Lower leg skin (tissue), 4 donors: ENCODE measurements at regions not wholly inside any gene's neighbourhood (a gene's known extent, or its start where the extent isn't known, plus 50 kb on each side); places are given as distances from the start of the nearest gene placed in this dataset.

ENCODE experiments used
- DNase-seq, 2 donors: peaks; one replicate each; pipeline ENCODE4 v3.0.0-alpha.2; 2019; ENCODE audit warnings: low spot score in 2 of 2
- H3K4me3 ChIP-seq: fragments of 200-600 bp; sonication (generic); 2 replicates; pipeline ENCODE4 v1.5.1; 2017; ENCODE audit warnings: mild to moderate bottlenecking, low read depth; ENCODE audit not compliant: poor library complexity, severe bottlenecking
- CTCF ChIP-seq, 3 donors: fragments of 450-650 bp; IDR thresholded peaks; one replicate each; pipeline ENCODE4 v1.5.1; 2016; ENCODE audit warnings: antibody characterized with exemption in 3 of 3, mild to moderate bottlenecking in 3 of 3, moderate library complexity in 2 of 3
- POLR2A ChIP-seq, 2 donors: fragments of 450-650 bp; IDR thresholded peaks; one replicate each; pipeline ENCODE4 v1.6.1; 2016 to 2017; ENCODE audit warnings: antibody characterized with exemption in 2 of 2, mild to moderate bottlenecking in 1 of 2, moderate library complexity in 1 of 2
- WGBS, 2 donors: methylation state at CpG; one replicate each; pipeline ENCODE4 v1.1.5; 2018; 5-methylcytosine and 5-hydroxymethylcytosine counted together
- intact Hi-C: fragments of 100-400 bp; cut with DNase I; formaldehyde crosslinking; loops from one replicate; pipeline ENCODE4 v1.15.0; 2023; ENCODE audit warnings: low total_unique reads

DNA sequence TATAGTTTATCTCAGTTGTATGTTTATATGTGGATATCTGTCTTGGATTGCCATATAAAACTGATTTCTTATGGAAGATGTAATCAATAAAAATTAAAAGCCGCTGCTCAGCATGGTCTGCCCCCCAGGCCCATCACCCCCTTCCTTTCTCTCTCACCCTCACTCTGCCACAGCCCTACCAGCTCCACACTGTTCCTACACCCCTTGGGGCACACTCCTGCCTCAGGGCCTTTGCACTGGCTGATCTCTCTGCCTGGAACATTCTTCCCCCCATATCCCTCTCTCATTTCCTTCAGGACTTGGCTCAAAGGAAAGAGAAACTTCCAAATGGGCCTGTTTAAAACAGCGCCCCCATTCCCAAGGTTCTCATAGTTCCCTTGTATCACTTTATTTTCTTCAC, 63.1 kb downstream of the LRRC32 start:
- no peak overlapping the region for H3K4me3 ChIP-seq
- 88% methylated on average over 2 of the region's 2 CpGs for WGBS, 2 donors
- peak in 1 of 2 donors; percentile 37 for DNase-seq
- TF ChIP-seq CTCF (IDR thresholded peaks at IDR 0.05), result no peak
- no peak for TF ChIP-seq POLR2A (IDR thresholded peaks at IDR 0.05)
- intact Hi-C loops, result no loop called here

- TF ChIP-seq CTCF (IDR thresholded peaks at IDR 0.05) (no peak), POLR2A (IDR thresholded peaks at IDR 0.05) (no peak)
- 71 to 74% methylated on average over 8 of the region's 8 CpGs for WGBS, 2 donors
- intact Hi-C loops, result no loop called here
Observed at GRCh38 chr11:76605338-76606074, 65.0 kb downstream of the LRRC32 start.

DNA sequence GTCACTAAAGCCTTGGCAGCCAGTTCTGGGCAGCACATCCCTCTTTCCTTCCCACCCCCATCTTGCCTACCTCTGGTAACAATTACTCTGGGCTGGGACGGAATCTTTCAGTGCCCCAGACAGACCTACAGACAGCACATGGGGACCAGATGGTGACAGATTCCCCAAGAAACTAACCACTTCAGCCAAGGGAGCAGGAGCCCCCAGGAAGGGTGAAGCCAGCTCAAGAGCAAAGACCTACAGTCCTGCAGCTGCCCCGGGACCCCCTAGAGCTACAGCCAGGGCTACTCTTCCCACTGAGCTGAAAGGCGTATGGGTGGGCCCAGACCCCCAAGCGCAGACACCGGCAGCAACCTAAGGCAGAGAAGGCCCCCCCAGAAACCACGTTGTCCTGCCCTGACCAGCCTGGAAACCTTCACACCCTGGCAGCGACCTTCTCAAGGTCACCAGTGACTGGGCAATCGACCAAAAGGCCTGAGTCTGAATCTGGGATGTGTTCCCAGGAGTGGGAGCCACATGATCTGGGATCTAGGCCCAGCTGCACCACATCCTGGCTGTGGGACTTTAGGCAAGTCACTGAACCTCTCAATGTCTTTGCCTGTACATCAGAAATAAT, 65.8 kb downstream of the LRRC32 start:
- WGBS, 2 donors, result 67 to 68% methylated on average over 7 of the region's 8 CpGs
- intact Hi-C loops, result no loop called here
- TF ChIP-seq POLR2A (IDR thresholded peaks at IDR 0.05) (no peak), CTCF (IDR thresholded peaks at IDR 0.05) (no peak)
- no peak overlapping the region for H3K4me3 ChIP-seq
- peak; percentile 42 to 89 for DNase-seq

More at GRCh38 chr11:76605338-76606074, 65.0 kb downstream of the LRRC32 start:
- H3K4me3 ChIP-seq, result no peak overlapping the region
- peak; percentile 30 to 78 for DNase-seq

DNA sequence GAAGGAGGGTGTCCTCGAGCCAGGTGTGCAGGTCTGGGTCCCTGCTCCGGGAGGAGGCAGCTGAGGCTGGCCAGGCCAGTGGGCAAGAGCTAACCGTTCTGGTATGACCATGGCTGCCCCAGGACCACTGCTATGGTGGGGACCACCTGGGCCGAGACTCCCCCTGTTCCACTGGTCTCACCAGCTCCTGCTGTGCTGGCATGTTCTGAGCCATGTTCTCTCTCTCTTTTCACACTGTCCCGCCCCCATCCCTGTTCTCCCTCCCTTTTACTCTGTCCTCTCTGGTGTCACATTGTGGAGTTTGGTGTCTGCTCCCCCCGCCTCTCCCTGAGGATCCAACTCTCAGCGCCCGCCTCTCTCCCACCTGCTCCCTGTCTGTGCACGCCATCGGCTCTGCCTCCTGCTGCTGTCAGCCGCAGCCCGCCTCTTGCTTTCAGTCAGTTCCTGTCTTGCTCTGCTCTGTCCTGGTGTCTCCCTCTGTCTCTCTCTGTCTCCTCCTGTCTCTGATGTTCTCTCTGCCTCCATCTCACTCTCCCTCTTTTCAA, 66.4 kb downstream of the LRRC32 start:
- intact Hi-C loops, result no loop called here
- TF ChIP-seq POLR2A (IDR thresholded peaks at IDR 0.05), result no peak
- no peak overlapping the region for H3K4me3 ChIP-seq
- WGBS, 2 donors, result 70 to 75% methylated on average over 12 of the region's 12 CpGs
- peak; percentile 20 to 86 for DNase-seq

DNA sequence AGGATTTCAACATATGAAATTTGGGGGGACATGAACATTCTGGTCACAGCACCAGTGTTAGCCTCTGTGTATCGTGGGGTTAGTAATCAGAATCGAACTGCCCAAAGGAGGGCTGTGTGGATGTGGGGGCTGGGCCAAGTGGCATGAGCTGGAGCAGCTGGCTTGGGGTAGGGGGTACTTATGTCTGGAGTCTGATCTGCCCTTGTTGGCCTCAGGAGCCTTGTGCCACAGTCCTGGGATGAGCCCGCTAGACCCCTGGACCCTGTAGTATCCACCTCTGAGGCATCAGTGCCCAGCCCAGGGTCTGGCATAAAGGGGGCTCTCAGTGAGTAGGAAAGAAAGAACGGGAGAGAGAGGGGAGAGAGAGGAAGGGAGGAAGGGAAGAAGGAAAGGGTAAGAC, 67.3 kb downstream of the LRRC32 start:
- no peak for TF ChIP-seq CTCF (IDR thresholded peaks at IDR 0.05)
- TF ChIP-seq POLR2A (IDR thresholded peaks at IDR 0.05), result no peak
- intact Hi-C loops, result no loop called here
- no peak overlapping the region for H3K4me3 ChIP-seq
- 88 to 95% methylated on average over 4 of the region's 4 CpGs for WGBS, 2 donors
- DNase-seq, result peak in 1 of 2 donors; percentile 11
